PC-3 (cell line): ENCODE measurements at regions not wholly inside any gene's neighbourhood (a gene's known extent, or its start where the extent isn't known, plus 50 kb on each side); places are given as distances from the start of the nearest gene placed in this dataset.

Experiments used
- EZH2 ChIP-seq: fragments of 300-600 bp; sonication (generic); IDR thresholded peaks from one replicate; pipeline ENCODE4 v1.6.1; 2017; ENCODE audit warnings: antibody characterized with exemption, mild to moderate bottlenecking, low read length; ENCODE audit not compliant: unreplicated experiment
- EZH2phosphoT487 ChIP-seq: fragments of 300-600 bp; sonication (generic); IDR thresholded peaks from 2 replicates; pipeline ENCODE4 v1.6.1; 2018; ENCODE audit warnings: mild to moderate bottlenecking, antibody characterized with exemption, low read length, borderline replicate concordance
- TF ChIP-seq, protein P1 (sequence below): fragments of 300-600 bp; sonication (generic); conservative IDR thresholded peaks from 2 replicates; pipeline ENCODE4 v1.5.1; 2017; ENCODE audit warnings: antibody characterized with exemption, low read depth, mild to moderate bottlenecking, low read length

DNA sequence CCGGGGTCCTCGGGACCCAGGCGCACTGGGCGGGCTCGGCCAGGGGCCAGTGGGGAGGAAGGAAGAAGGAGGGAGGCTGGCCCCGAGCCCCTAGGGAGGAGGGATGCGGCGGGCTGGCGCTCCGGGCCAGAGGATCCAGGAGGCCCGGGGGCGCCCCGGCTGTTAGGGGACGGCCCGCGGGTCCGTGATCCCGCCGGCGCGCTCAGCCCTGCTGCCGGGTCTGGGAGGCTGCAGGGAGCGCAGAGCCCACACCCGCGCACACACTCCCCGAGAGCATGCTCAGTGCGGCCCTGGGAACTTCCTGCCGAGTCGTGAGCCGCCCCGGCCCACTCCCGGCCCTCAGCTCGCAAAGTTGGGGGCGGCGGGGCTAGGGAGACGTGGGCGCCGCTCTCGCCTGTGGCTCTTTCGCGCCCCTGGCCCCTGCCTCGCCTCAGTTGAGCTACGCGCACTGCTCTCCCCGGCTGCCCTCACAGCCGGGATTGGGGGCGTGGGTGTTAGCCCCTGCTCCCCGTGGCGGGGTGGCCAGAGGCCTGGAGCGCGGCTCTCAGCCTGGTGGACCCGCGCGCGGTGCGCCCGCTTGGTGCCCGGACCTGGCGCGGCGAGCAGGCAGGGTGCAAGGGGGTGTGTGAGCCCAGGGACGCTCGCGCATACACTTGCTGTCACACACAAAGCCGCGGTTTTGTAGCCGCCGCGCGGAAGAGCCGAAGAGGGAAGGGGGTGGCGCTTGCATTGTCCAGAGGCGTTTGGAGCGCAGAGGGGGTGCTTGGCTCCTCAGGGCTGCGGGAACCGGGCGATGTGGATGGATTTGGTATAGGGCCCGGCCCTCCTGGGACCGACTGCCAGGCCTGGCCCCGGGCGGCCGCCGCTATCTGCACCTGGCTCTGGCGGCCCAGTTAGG lies 132.9 kb upstream of the MGAT5 start:
- TF ChIP-seq EZH2 (no peak), EZH2phosphoT487 (no peak)
- TF ChIP-seq, protein P1, sequence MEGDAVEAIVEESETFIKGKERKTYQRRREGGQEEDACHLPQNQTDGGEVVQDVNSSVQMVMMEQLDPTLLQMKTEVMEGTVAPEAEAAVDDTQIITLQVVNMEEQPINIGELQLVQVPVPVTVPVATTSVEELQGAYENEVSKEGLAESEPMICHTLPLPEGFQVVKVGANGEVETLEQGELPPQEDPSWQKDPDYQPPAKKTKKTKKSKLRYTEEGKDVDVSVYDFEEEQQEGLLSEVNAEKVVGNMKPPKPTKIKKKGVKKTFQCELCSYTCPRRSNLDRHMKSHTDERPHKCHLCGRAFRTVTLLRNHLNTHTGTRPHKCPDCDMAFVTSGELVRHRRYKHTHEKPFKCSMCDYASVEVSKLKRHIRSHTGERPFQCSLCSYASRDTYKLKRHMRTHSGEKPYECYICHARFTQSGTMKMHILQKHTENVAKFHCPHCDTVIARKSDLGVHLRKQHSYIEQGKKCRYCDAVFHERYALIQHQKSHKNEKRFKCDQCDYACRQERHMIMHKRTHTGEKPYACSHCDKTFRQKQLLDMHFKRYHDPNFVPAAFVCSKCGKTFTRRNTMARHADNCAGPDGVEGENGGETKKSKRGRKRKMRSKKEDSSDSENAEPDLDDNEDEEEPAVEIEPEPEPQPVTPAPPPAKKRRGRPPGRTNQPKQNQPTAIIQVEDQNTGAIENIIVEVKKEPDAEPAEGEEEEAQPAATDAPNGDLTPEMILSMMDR = no peak
